ENCODE measurements at regions not wholly inside any gene's neighbourhood (a gene's known extent, or its start where the extent isn't known, plus 50 kb on each side); places are given as distances from the start of the nearest gene placed in this dataset.
A peak's percentile ranks its signal among the peaks of the same experiment; 100 is the strongest.

- TF ChIP-seq CTCF (IDR thresholded peaks at IDR 0.05; ENCODE audit: control extremely low read depth, extremely low read depth): no peak
- Histone ChIP-seq H3K9ac (ENCODE audit: insufficient read depth in 1 of 2, low read length in 2 of 2) (no peak overlapping the region), H3K9me3 (ENCODE audit: control insufficient read depth in 4 of 4, insufficient read depth in 3 of 4, low read length in 3 of 4) (no peaks in the 10 kb centered on the region), H3K27ac (ENCODE audit: low read depth in 1 of 2, low read length in 1 of 2) (no peak overlapping the region), H3K27me3 (ENCODE audit: control insufficient read depth in 3 of 3, insufficient read depth in 3 of 3, low read length in 2 of 3) (no peaks in the 10 kb centered on the region), H3K4me1 (ENCODE audit: control insufficient read depth in 5 of 5, insufficient read depth in 5 of 5, low read length in 5 of 5) (peaks cover 0 to 47% (median 3%) of the 10 kb centered on the region in 5 donors), H3K4me3 (no peak overlapping the region), H3K36me3 (ENCODE audit: control insufficient read depth in 4 of 4, insufficient read depth in 4 of 4, low read length in 4 of 4) (no peaks in the 10 kb centered on the region)
- DNase-seq (peak; percentile 46 to 88 (median 81)), ATAC-seq (ENCODE audit: insufficient read depth, low FRiP score) (no peak)
- 55 to 56% methylated on average over 5 of the region's 5 CpGs for WGBS, 2 donors
Measured at GRCh38 chr2:150811259-150811855, 323.9 kb upstream of the RND3 start.

- Histone ChIP-seq H3K4me1 (ENCODE audit: control insufficient read depth in 5 of 5, insufficient read depth in 5 of 5, low read length in 5 of 5) (peaks cover 0 to 37% (median 3%) of the 10 kb centered on the region in 5 donors), H3K4me3 (no peak overlapping the region), H3K9me3 (ENCODE audit: control insufficient read depth in 4 of 4, insufficient read depth in 3 of 4, low read length in 3 of 4) (no peaks in the 10 kb centered on the region), H3K27ac (ENCODE audit: low read depth in 1 of 2, low read length in 1 of 2) (no peak overlapping the region), H3K27me3 (ENCODE audit: control insufficient read depth in 3 of 3, insufficient read depth in 3 of 3, low read length in 2 of 3) (no peaks in the 10 kb centered on the region), H3K36me3 (ENCODE audit: control insufficient read depth in 4 of 4, insufficient read depth in 4 of 4, low read length in 4 of 4) (no peaks in the 10 kb centered on the region), H3K9ac (ENCODE audit: insufficient read depth in 1 of 2, low read length in 2 of 2) (no peak overlapping the region)
- TF ChIP-seq CTCF (IDR thresholded peaks at IDR 0.05; ENCODE audit: control extremely low read depth, extremely low read depth): no peak
- peak; percentile 62 to 91 (median 80) for DNase-seq
- 53 to 69% methylated on average over 2 of the region's 2 CpGs for WGBS, 2 donors
- ATAC-seq (ENCODE audit: insufficient read depth, low FRiP score): no peak
Measured at GRCh38 chr2:150809103-150809502, 321.6 kb upstream of the RND3 start.

- H3K36me3 ChIP-seq (ENCODE audit: control insufficient read depth in 4 of 4, insufficient read depth in 4 of 4, low read length in 4 of 4): no peaks in the 10 kb centered on the region
- H3K27me3 ChIP-seq (ENCODE audit: control insufficient read depth in 3 of 3, insufficient read depth in 3 of 3, low read length in 2 of 3): no peaks in the 10 kb centered on the region
- no peak for TF ChIP-seq CTCF (IDR thresholded peaks at IDR 0.05; ENCODE audit: control extremely low read depth, extremely low read depth)
- no peaks in the 10 kb centered on the region for H3K9me3 ChIP-seq (ENCODE audit: control insufficient read depth in 4 of 4, insufficient read depth in 3 of 4, low read length in 3 of 4)
- no peak overlapping the region for H3K27ac ChIP-seq (ENCODE audit: low read depth in 1 of 2, low read length in 1 of 2)
- no peak overlapping the region for H3K4me3 ChIP-seq
- 52 to 56% methylated on average over 4 of the region's 4 CpGs for WGBS, 2 donors
- ATAC-seq (ENCODE audit: insufficient read depth, low FRiP score) (no peak), DNase-seq (no peak)
- no peak overlapping the region for H3K9ac ChIP-seq (ENCODE audit: insufficient read depth in 1 of 2, low read length in 2 of 2)
- H3K4me1 ChIP-seq (ENCODE audit: control insufficient read depth in 5 of 5, insufficient read depth in 5 of 5, low read length in 5 of 5): peaks cover 0 to 26% (median 9%) of the 10 kb centered on the region in 5 donors
Measured at GRCh38 chr2:150806336-150806735, 318.9 kb upstream of the RND3 start.

Measured in lung (tissue), 11 donors.